ENCODE measurements at regions not wholly inside any gene's neighbourhood (a gene's known extent, or its start where the extent isn't known, plus 50 kb on each side); places are given as distances from the start of the nearest gene placed in this dataset.

- TF ChIP-seq SP1 (IDR thresholded peaks at IDR 0.05) (no peak), TARDBP (IDR thresholded peaks at IDR 0.05) (no peak), CTBP1 (IDR thresholded peaks at IDR 0.05; ENCODE audit: borderline replicate concordance) (no peak), NFRKB (IDR thresholded peaks at IDR 0.05) (no peak), FOXA1 (IDR thresholded peaks at IDR 0.05) (no peak), PKNOX1 (IDR thresholded peaks at IDR 0.05) (no peak)
Measured at GRCh38 chr5:61597684-61598083, 265.6 kb downstream of the ZSWIM6 start.
